HG02970 (cell line): ENCODE measurements at regions not wholly inside any gene's neighbourhood (a gene's known extent, or its start where the extent isn't known, plus 50 kb on each side); places are given as distances from the start of the nearest gene placed in this dataset.
"Not testable (repeated sequence)": the region's sequence is repeated elsewhere in the genome, so short reads cannot be mapped to it uniquely, and the experiment has no call there.

ENCODE experiments used
- ATAC-seq: cut with Tn5 transposase; IDR thresholded peaks from one replicate; pipeline ENCODE4 v1.9.1; 2021; ENCODE audit warnings: mild to moderate bottlenecking, moderate library complexity, moderate number of reproducible peaks; ENCODE audit not compliant: unreplicated experiment, low FRiP score

DNA sequence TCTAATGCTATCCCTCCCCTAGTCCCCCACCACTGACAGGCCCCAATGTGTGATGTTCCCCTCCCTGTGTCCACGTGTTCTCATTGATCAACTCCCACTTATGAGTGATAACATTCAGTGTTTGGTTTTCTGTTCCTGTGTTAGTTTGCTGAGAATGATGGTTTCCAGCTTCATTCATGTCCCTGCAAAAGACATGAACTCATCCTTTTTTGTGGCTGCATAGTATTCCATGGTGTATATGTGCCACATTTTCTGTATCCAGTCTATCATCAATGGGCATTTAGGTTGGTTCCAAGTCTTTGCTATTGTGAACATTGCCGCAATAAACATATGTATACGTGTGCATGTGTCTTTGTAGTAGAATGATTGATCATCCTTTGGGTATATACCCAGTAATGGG lies 153.1 kb downstream of the OR13H1 start:
- not testable (repeated sequence) for ATAC-seq

DNA sequence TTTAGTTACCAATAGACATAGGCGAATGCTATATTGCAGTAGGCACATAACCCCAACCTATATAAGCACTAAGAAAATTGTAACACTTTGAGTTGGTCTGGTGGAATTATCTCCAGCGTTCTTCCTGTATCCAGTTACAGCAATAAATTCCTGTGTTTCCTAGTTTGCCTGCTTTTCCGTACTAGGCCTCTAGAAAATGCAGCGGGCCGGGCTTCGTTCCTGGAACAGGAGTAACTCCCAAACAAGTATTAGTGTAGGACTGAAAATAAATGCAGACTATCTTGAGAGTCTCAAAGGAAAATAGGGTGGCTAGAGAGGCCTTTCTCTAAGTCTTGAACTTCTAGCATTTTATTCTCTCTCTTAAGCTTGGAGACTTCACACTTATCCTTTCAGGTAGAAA lies 159.8 kb downstream of the OR13H1 start:
- no peak for ATAC-seq

DNA sequence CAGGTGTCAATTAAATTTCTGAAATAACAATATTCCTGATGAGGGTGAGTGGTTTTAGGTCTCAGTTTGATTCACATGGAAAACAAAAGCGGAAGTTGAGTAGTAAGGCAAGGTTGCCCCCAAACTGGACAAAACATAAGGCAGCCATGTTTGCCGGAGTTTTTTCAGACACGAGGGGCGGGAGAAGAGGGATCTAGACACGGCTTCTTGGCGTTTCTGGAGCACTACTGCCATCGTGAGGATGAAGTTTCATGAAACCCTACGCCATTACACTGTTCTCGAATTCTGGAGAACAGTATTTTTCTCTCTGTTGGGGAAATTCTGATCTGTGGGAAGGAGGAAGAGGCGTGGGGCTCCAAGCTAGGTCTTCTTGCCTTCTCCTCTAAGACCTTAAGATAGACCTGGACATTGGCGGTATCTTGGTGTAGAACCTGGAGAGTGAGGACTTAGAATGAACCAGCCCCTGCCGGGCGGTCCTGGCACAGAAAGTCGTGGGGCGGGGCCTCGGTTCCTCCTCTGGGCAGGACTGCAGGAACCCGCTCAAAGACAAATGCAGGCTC lies 160.3 kb downstream of the OR13H1 start:
- peak; percentile 60 for ATAC-seq

DNA sequence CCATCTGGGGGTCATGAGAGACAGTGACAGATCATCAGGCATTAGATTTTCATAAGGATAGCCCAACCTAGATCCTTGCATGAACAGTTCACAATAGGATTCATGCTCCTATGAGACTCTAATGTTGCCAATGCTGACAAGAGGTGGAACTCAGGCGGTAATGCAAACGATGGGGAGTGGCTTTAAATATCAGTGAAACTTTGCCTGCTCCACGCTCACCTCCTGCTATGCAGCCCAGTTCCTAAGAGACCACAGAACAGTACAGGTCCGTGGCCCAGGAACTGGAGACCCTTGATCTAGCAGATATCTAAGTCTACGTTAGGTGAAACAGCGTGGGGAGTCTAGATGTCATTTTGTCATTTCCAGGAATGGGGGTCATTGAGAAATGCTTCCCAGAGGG lies 165.7 kb downstream of the OR13H1 start:
- ATAC-seq: no peak

DNA sequence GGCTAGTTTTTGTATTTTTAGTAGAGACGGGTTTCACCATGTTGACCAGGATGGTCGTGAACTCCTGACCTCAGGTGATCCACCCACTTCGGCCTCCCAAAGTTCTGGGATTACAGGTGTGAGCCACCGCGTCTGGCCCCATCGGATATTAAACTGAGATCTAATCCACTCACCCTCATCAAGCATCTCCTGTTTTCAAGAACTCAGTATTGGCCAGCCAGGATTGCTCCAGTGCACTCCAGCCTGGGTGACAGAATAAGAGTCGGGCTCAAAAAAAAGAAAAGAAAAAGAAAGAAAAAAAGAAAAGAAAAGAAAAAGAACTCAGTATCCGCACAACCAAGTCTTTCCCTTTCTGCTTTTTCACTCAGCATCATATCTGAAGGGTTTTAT lies 167.6 kb downstream of the OR13H1 start:
- ATAC-seq: no peak

DNA sequence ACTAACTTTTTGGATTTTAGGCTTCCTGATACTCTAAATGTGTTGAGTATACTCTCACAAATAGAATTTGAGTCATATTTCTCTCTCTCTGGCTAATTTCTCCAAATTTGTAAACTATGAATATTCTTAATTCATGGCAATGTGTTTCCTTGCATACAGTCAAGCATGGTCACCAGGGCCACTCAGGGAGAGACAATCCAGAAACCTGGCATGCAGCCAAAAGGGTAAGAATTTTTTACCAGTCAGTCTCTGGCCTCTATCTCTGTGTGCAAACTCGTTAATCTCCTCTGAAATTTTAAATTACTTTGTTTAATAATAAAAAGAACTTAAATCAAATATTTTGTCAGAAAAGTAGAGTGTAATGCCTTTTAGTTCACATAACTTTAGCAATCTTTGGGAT lies 179.8 kb downstream of the OR13H1 start:
- no peak for ATAC-seq

DNA sequence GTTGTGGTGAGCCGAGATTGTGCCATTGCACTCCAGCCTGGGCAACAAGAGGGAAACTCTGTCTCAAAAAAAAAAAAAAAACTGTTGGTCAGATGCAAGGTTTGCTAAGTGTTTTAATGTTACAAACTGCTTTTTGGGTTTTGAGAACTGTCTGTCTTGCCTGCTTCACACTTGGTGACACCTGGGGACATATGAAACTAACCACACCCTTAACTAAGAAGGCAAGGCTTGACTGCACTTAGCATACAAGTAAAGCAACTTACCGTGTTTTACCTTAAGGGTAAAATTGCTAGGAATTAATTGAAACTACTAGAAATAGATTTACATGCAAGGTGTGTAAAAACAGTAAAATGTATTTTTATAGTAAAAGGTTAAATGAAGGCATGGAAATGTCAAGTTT lies 180.4 kb downstream of the OR13H1 start:
- no peak for ATAC-seq

DNA sequence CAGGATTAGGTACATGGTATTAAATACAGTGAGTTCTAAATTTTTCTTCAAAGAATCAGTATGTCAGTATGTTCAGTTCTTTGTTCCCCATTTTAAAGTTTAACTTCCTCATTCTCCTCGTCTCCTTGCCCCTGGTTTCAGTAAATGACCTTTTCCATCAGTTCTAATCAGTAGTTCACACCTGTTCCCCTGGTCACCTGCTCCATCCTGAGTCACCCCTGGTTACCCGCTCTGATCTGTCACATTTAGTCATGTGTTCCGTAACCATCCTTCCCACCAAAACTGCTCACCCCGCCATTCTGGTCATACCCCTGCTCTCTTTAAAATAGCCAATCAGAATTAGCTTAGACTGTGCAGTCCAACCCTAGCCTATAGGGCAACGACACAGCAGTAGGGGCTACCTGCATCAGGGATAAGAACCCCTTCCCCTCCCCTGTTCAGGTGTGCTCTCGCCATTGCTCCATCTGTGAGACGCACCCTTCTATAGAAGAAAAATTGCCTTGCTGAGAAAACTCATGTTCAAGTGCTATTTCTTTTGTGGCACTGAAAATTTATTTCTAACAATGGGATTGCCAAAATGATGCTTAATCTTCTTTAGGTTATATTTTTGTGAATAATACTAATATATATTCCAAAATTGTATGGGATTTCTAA lies 181.3 kb downstream of the OR13H1 start:
- no peak for ATAC-seq

DNA sequence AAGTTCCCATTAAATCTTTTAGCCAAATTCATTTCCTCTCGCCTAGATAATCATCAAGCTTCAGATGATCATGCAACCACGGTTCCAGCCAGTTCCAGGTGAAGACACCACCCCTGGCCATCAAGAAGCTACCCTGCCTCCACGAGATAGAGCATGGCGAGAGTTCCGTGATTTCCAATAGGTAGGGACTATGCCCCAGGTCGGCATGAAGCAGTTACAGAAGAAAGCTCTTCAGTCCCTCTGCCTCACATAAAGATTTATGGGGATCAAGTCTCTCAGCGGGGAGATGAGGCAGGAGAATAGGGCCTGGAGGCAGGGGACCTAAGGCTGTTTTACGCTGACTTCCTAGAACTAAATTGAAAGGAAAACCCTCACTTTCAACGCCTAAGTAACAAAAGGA lies 183.9 kb downstream of the OR13H1 start:
- ATAC-seq: no peak

DNA sequence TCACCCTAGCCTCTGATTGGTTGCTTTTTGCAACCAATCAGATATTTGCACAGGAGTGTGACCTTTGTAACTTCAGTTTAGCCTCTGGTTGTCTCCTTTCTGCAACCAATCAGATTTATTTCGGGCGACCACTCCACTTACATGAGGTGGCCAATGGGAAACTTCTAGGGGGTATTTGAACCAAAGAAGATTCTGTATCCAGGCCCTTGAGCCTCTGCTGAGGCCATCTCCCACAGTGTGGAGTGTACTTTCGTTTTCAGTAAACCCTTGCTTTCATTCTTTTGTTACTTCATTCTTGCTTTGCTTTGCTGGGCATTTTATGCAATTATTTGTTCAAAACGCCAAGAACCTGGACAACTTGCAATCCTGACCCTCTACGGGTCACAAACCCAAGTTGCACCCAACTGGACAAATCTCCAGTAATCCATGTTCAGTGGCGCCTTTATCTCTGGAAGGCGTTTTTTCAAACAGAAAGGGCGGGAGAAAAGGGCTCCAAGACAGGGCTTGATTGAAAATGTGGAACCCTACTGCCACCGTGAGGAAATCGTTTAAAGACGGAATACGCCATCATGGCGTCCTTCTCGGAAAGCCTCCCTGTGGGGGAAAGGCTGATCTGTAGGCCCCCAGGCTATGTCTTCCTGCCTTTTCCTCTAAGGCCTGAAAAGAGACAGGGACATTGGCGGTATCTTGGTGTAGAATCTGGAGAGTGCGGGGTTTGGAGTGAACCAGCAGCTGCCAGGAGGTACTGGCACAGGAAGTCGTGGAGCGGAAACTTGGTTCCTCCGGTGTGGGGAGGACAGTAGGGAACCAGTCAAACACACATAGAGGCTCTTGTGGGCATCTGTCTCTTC lies 184.6 kb downstream of the OR13H1 start:
- no peak for ATAC-seq

DNA sequence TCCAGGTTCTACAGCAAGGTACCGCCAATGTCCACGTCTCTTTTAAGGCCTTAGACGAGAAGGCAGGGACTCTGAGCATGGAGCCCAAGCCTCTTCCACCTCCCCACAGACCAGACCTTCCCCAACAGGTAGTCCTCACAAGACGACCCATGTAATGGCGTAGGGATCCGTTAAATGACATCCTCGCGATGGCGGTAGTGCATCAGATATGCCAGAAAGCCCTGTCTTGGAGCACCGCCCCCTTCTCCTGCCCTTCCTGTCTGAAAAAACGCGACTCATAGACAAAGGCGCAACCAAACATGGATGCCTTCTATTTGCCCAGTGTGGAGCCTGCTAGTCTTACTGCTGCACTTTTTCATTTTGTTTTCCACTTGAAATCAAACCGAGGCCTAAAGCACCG lies 185.4 kb downstream of the OR13H1 start:
- no peak for ATAC-seq

DNA sequence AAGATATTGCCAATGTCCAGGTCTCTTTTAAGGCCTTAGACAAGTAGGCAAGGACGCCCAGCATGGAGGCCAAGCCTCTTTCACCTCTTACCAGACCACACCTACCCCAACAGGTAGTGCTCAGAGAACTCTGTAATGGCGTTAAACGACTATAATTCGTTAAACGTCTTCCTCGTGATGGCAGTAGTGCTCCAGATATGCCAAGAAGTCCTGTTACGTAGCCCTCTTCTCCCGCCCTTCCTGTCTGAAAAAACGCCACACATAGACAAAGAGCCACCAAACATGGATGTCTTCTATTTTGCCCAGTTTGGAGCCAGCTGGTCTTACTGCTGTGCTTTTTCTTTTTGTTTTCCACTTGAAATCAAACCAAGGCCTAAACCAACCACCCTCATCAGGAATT lies 190.7 kb downstream of the OR13H1 start:
- ATAC-seq: no peak

DNA sequence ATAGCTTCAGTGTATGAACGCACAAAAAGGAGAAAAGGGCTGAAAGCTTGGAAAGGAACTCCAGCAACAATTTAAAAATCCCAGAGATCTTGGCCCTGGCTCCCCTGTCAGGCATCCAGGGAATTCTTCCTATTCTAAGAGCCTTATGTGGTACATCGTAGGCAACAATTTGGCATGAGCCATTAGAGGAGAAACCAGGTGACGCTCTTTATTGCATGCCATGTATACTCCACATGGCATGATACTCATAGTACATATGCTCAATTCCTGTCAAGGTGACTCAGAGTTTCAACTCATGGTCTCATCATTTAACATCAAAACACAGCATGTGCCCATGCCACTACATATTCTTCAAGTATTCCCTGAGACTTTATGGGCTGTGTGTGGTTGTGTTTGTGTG lies 191.3 kb downstream of the OR13H1 start:
- ATAC-seq: no peak

DNA sequence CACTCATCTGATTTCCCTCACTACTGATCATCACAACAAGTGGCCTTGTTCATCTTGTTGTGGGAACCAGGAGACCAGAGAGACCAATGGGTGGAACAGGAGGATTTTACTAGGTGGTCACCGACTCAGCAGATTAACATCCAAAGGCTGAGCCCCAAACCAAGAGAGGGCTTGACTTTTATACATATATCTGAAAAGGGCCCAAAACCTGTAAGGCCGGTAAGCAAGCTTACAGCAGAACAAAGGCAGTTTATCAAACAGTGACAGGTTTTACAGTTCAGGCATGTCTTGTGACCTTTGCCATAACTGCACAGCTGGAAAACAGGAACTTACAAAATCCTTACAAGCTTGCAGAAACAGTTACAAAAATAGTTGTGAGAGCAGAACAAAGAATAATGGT lies 195.9 kb downstream of the OR13H1 start:
- no peak for ATAC-seq

DNA sequence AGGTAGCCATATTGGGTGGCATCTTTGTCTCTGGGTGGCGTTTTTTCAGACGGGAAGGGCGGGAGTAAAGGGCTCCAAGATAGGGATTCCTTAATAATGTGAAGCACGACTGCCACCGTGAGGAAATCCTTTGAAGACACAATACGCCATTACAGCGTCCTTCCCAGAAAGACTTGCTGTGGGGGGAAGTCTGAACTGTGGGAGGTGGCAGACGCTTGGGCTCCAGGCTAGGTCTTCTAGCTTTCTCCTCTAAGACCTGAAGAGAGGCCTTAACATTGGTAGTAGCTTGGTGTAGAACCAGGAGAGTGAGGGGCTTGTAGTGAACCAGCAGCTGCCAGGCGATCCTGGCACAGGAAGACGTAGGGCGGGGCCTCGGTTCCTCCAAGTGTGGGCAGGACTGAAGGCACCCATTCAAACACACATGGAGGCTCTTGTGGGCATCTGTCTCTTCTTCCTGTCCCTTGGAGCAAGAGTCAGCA lies 197.3 kb downstream of the OR13H1 start:
- ATAC-seq: no peak

DNA sequence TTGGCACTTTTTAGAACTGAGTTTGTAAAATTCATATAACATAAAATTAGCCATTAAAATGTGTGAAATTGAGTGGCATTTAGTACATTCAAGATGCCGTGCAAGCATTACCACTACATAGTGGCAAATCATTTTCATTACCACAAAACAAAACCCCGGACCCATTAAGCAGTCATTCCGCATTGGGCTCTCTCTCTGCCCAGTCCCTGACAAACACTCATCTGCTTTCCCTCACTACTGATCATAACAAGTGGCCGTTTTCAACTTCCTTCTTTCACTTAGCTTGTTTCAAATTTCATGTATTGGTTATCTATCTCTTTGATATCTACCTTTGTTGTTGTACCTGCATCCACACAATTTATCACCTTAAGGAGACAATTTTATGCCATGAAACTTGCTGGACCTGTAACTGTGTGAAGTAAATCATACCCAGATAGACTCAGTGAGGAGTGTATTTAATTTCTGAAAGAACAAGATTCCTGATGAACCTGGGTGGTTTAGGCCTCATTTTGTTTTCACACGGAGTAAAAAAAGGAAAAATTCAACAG lies 202.1 kb downstream of the OR13H1 start:
- ATAC-seq: no peak

DNA sequence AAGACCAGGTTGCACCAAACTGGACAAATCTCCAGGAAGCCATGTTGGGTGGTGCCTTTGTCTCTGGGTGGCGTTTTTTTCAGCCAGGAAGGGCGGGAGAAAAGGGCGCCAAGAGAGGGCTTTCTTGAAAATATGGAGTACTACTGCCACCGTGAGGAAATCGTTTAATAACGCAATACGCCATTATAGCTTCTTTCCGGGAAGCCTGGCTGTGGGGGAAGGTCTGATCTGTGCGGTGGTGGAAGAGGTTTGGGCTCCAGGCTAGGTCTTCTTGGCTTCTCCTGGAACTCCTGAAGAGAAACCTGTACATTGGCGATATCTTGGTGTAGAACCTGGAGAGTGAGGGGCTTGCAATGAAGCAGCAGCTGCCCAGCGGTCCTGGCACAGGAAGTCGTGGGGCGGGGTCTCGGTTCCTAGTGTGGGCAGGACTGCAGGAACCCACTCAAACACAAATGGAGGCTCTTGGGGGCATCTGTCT lies 202.7 kb downstream of the OR13H1 start:
- ATAC-seq: peak; percentile 35

DNA sequence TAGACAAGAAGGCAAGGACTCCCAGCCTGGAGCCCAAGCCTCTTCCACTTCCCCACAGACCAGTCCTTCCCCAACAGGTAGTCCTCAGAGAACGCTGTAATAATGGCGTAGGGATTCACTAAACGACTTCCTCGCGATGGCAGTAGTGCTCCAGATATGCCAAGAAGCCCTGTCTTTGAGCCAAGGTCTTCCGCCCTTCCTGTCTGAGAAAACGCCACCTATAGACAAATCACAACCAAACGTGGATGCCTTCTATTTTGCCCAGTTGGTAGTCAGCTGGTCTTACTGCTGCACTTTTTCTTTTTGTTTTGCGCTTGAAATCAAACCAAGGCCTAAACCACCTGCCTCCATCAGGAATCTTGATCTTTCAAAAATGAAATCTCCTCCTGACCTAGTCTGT lies 203.3 kb downstream of the OR13H1 start:
- ATAC-seq: peak; percentile 48

DNA sequence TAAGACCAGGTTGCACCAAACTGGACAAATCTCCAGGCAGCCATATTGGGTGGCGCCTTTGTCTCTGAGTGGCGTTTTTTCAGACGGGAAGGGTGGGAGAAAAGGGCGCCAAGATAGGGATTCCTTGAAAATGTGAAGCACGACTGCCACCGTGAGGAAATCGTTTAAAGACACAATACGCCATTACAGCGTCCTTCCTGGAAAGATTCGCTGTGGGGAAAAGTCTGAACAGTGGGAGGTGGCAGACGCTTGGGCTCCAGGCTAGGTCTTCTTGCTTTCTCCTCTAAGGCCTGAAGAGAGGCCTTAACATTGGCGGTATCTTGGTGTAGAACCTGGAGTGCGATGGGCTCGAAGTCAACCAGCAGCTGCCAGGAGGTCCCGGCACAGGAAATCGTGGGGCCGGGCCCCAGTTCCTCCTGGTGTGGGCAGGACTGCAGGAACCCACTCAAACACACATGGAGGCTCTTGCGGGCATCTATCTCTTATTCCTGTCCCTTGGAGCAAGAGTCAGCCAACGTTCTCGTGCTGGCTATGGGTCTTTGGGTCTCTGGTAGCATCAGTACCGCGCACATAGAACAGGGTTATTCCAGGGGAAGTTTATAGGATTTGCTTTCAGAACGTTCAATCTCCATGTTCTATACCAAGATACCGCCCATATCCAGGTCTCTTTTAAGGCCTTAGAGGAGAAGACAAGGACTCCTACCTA lies 208.8 kb downstream of the OR13H1 start:
- no peak for ATAC-seq

DNA sequence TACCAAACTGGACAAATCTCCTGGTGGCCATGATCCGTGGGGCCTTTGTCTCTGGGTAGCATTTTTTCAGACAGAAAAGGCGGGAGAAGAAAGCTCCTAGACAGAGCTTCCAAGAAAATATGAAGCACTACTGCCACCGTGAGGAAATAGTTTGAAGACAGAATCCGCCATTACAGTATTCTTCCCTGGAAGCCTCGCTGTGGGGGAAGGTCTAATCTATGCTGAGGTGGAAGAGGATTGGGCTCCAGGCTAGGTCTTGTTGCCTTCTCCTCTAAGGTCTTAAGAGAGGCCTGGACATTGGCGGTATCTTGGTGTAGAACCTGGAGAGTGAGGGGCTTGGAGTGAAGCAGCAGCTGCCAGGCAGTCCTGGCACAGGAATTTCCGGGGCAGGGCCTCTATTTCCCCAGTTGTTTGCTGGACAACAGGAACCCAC lies 218.9 kb downstream of the OR13H1 start:
- ATAC-seq: no peak

DNA sequence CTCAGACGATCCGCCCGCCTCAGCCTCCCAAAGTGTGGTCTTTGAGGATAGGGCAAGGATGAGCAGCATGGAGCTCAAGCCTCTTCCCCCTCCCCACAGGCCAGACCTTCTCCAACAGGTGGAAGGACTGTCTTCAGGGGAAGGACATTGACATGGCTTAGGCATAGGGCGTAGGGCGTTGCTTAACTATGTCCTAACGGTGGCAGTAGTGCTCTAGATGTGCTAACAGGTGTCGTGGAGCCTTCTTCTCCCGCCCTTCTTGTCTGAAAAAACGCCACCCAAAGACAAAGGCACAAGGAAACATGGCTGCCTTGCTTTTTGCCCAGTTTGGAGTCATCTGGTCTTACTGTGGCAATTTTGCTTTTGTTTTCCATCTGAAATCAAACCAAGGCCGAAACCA lies 219.8 kb downstream of the OR13H1 start:
- peak; percentile 50 for ATAC-seq
